ENCODE measurements at regions not wholly inside any gene's neighbourhood (a gene's known extent, or its start where the extent isn't known, plus 50 kb on each side); places are given as distances from the start of the nearest gene placed in this dataset.

- Histone ChIP-seq H3K27ac (ENCODE audit: poor library complexity, severe bottlenecking) (no peak overlapping the region), H3K9me3 (ENCODE audit: severe bottlenecking) (no peaks in the 10 kb centered on the region), H3K27me3 (ENCODE audit: insufficient read depth, poor library complexity, severe bottlenecking) (peaks cover 2% of the 10 kb centered on the region), H3K4me1 (ENCODE audit: insufficient read depth, poor library complexity, severe bottlenecking) (no peaks in the 10 kb centered on the region), H3K4me3 (ENCODE audit: severe bottlenecking) (no peak overlapping the region), H3K36me3 (ENCODE audit: low read depth) (no peaks in the 10 kb centered on the region)
- DNase-seq (ENCODE audit: low spot score) (no peak), ATAC-seq (ENCODE audit: low read depth) (no peak)
- no peak for TF ChIP-seq CTCF (IDR thresholded peaks at IDR 0.05; ENCODE audit: poor library complexity, severe bottlenecking)
Observed at GRCh38 chr6:81307651-81308214, 444.7 kb downstream of the TENT5A start.

- Histone ChIP-seq H3K9me3 (ENCODE audit: severe bottlenecking) (no peaks in the 10 kb centered on the region), H3K4me3 (ENCODE audit: severe bottlenecking) (no peak overlapping the region), H3K4me1 (ENCODE audit: insufficient read depth, poor library complexity, severe bottlenecking) (no peaks in the 10 kb centered on the region), H3K27me3 (ENCODE audit: insufficient read depth, poor library complexity, severe bottlenecking) (peaks cover 3% of the 10 kb centered on the region), H3K36me3 (ENCODE audit: low read depth) (no peaks in the 10 kb centered on the region), H3K27ac (ENCODE audit: poor library complexity, severe bottlenecking) (no peak overlapping the region)
- TF ChIP-seq CTCF (IDR thresholded peaks at IDR 0.05; ENCODE audit: poor library complexity, severe bottlenecking), result no peak
- no peak for ATAC-seq (ENCODE audit: low read depth)
- no peak for DNase-seq (ENCODE audit: low spot score)
Observed at GRCh38 chr6:81304466-81304865, 448.0 kb downstream of the TENT5A start.

- Histone ChIP-seq H3K36me3 (ENCODE audit: low read depth) (no peaks in the 10 kb centered on the region), H3K27me3 (ENCODE audit: insufficient read depth, poor library complexity, severe bottlenecking) (peaks cover 7% of the 10 kb centered on the region), H3K9me3 (ENCODE audit: severe bottlenecking) (no peaks in the 10 kb centered on the region), H3K4me1 (ENCODE audit: insufficient read depth, poor library complexity, severe bottlenecking) (no peaks in the 10 kb centered on the region), H3K27ac (ENCODE audit: poor library complexity, severe bottlenecking) (no peak overlapping the region), H3K4me3 (ENCODE audit: severe bottlenecking) (no peak overlapping the region)
- ATAC-seq (ENCODE audit: low read depth) (no peak), DNase-seq (ENCODE audit: low spot score) (no peak)
- TF ChIP-seq CTCF (IDR thresholded peaks at IDR 0.05; ENCODE audit: poor library complexity, severe bottlenecking), result no peak
Observed at GRCh38 chr6:81300961-81301360, 451.5 kb downstream of the TENT5A start.

- H3K36me3 ChIP-seq (ENCODE audit: low read depth), result no peaks in the 10 kb centered on the region
- DNase-seq (ENCODE audit: low spot score) (no peak), ATAC-seq (ENCODE audit: low read depth) (no peak)
- no peak overlapping the region for H3K4me3 ChIP-seq (ENCODE audit: severe bottlenecking)
- peaks cover 4% of the 10 kb centered on the region for H3K27me3 ChIP-seq (ENCODE audit: insufficient read depth, poor library complexity, severe bottlenecking)
- TF ChIP-seq CTCF (IDR thresholded peaks at IDR 0.05; ENCODE audit: poor library complexity, severe bottlenecking), result no peak
- no peaks in the 10 kb centered on the region for H3K4me1 ChIP-seq (ENCODE audit: insufficient read depth, poor library complexity, severe bottlenecking)
- no peaks in the 10 kb centered on the region for H3K9me3 ChIP-seq (ENCODE audit: severe bottlenecking)
- H3K27ac ChIP-seq (ENCODE audit: poor library complexity, severe bottlenecking), result no peak overlapping the region
Observed at GRCh38 chr6:81298751-81299150, 453.7 kb downstream of the TENT5A start.

- peaks cover 4% of the 10 kb centered on the region for H3K27me3 ChIP-seq (ENCODE audit: insufficient read depth, poor library complexity, severe bottlenecking)
- ATAC-seq (ENCODE audit: low read depth), result no peak
Observed at GRCh38 chr6:81295310-81295709, 457.2 kb downstream of the TENT5A start.

More at GRCh38 chr6:81295310-81295709, 457.2 kb downstream of the TENT5A start:
- no peak for DNase-seq (ENCODE audit: low spot score)
- Histone ChIP-seq H3K4me1 (ENCODE audit: insufficient read depth, poor library complexity, severe bottlenecking) (no peaks in the 10 kb centered on the region), H3K4me3 (ENCODE audit: severe bottlenecking) (no peak overlapping the region), H3K36me3 (ENCODE audit: low read depth) (no peaks in the 10 kb centered on the region), H3K9me3 (ENCODE audit: severe bottlenecking) (no peaks in the 10 kb centered on the region), H3K27ac (ENCODE audit: poor library complexity, severe bottlenecking) (no peak overlapping the region)
- no peak for TF ChIP-seq CTCF (IDR thresholded peaks at IDR 0.05; ENCODE audit: poor library complexity, severe bottlenecking)
